ENCODE measurements at regions not wholly inside any gene's neighbourhood (a gene's known extent, or its start where the extent isn't known, plus 50 kb on each side); places are given as distances from the start of the nearest gene placed in this dataset.
A peak's percentile ranks its signal among the peaks of the same experiment; 100 is the strongest.

DNA sequence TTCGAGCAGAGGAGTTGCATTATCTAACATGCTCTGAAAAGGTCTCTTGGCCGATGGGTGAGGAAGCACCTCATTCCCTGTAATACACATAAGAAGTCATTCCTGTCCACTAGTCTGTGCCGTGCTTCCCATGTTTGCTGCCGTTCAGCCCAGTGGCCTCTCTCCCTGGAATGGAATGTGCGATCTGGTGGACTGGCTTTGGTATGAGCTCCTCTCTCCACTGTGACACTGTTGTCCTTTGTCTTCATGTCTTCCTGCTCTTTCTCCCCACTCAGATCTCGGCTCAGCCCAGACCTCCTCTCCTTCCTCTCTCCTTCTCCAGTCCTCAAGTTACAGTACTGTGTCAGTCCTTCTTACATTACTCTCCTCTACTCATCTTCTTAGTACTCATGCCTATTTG lies 192.8 kb upstream of the KLF6 start:
- TF ChIP-seq, protein P1, sequence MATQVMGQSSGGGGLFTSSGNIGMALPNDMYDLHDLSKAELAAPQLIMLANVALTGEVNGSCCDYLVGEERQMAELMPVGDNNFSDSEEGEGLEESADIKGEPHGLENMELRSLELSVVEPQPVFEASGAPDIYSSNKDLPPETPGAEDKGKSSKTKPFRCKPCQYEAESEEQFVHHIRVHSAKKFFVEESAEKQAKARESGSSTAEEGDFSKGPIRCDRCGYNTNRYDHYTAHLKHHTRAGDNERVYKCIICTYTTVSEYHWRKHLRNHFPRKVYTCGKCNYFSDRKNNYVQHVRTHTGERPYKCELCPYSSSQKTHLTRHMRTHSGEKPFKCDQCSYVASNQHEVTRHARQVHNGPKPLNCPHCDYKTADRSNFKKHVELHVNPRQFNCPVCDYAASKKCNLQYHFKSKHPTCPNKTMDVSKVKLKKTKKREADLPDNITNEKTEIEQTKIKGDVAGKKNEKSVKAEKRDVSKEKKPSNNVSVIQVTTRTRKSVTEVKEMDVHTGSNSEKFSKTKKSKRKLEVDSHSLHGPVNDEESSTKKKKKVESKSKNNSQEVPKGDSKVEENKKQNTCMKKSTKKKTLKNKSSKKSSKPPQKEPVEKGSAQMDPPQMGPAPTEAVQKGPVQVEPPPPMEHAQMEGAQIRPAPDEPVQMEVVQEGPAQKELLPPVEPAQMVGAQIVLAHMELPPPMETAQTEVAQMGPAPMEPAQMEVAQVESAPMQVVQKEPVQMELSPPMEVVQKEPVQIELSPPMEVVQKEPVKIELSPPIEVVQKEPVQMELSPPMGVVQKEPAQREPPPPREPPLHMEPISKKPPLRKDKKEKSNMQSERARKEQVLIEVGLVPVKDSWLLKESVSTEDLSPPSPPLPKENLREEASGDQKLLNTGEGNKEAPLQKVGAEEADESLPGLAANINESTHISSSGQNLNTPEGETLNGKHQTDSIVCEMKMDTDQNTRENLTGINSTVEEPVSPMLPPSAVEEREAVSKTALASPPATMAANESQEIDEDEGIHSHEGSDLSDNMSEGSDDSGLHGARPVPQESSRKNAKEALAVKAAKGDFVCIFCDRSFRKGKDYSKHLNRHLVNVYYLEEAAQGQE (IDR thresholded peaks at IDR 0.05; ENCODE audit: insufficient read depth in 1 of 2, low read depth in 2 of 2, low read length in 1 of 2), result no peak
- no peak for TF ChIP-seq CTCF (IDR thresholded peaks at IDR 0.05)
- no peak for TF ChIP-seq SIN3A (IDR thresholded peaks at IDR 0.05; ENCODE audit: borderline replicate concordance, insufficient read depth, low read depth, low read length)
- no peak for TF ChIP-seq POLR2AphosphoS5 (IDR thresholded peaks at IDR 0.05; ENCODE audit: low read depth, low read length)
- no peak for TF ChIP-seq TCF7L2 (IDR thresholded peaks at IDR 0.05; ENCODE audit: low read depth, low read length)
- H3K9me3 ChIP-seq (ENCODE audit: control insufficient read depth, insufficient read depth, low read depth, low read length), result peaks cover 3% of the 10 kb centered on the region; the same call in 1 of the 2 replicates
- no peaks in the 10 kb centered on the region for H3K4me1 ChIP-seq (ENCODE audit: control insufficient read depth, insufficient read depth, low read length)
- no TSS peak for BruUV-seq (replicated peaks)
- ChIA-PET CTCF (no interaction called here), POLR2A (no interaction called here)
- no peaks in the 10 kb centered on the region for H3K36me3 ChIP-seq (ENCODE audit: control insufficient read depth, insufficient read depth, low read length)
- ATAC-seq (no peak), DNase-seq (ENCODE audit: low read depth, low spot score) (no peak)
- in situ Hi-C loops (cut with HindIII; ENCODE audit: low pct_unique_long_range_greater_than_20kb, low sequenced_read_pairs), result no loop called here
- no peaks in the 10 kb centered on the region for H3K27me3 ChIP-seq (ENCODE audit: control insufficient read depth, insufficient read depth, low read length)
- H3K4me3 ChIP-seq (ENCODE audit: low read depth in 2 of 2, low read length in 2 of 2), result no peak overlapping the region
- intact Hi-C loops (cut with micrococcal nuclease; ENCODE audit: unreplicated experiment), result no loop called here
- peak overlapping the region; percentile 54; the same call in 1 of the 2 replicates for H3K27ac ChIP-seq (ENCODE audit: low read length)

DNA sequence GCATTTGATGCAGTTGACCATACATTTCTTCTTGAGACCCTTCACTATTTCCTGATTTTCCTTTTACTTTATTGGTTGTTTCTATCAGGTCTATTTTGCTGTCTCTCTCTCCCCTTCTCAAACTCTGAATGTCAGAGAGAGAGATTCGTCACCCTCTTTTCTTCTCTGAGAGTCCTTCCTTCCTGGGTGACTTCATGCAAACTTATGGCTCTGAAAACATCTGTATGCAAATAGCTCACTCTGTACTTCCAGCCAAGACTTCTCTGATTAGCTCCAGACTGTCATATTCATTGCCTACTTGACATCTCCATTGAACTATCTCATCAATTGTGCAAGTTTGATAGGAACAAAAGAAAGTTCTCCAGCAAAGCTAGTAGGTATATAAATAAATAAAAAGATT lies 191.7 kb upstream of the KLF6 start:
- intact Hi-C loops (cut with micrococcal nuclease; ENCODE audit: unreplicated experiment) (no loop called here), in situ Hi-C loops (cut with HindIII; ENCODE audit: low pct_unique_long_range_greater_than_20kb, low sequenced_read_pairs) (no loop called here)

More for the DNA sequence above, 191.7 kb upstream of the KLF6 start:
- peak overlapping the region; percentile 23; the same call in 1 of the 2 replicates for H3K27ac ChIP-seq (ENCODE audit: low read length)
- no TSS peak for BruUV-seq (replicated peaks)
- DNase-seq (ENCODE audit: low read depth, low spot score), result no peak
- no peaks in the 10 kb centered on the region for H3K27me3 ChIP-seq (ENCODE audit: control insufficient read depth, insufficient read depth, low read length)
- TF ChIP-seq SIN3A (IDR thresholded peaks at IDR 0.05; ENCODE audit: borderline replicate concordance, insufficient read depth, low read depth, low read length), result no peak
- no peak for TF ChIP-seq CTCF (IDR thresholded peaks at IDR 0.05)
- no peak for TF ChIP-seq POLR2AphosphoS5 (IDR thresholded peaks at IDR 0.05; ENCODE audit: low read depth, low read length)
- TF ChIP-seq TCF7L2 (IDR thresholded peaks at IDR 0.05; ENCODE audit: low read depth, low read length), result no peak
- TF ChIP-seq, protein P1 (IDR thresholded peaks at IDR 0.05; ENCODE audit: insufficient read depth in 1 of 2, low read depth in 2 of 2, low read length in 1 of 2), result no peak
- CTCF ChIA-PET, result no interaction called here
- POLR2A ChIA-PET, result interaction anchor here (0.6 kb wide), 1 partner anchor 729 kb away, joined by 3 read pairs; no protein-coding TSS in a partner anchor
- H3K4me3 ChIP-seq (ENCODE audit: low read depth in 2 of 2, low read length in 2 of 2), result no peak overlapping the region
- peaks cover 3% of the 10 kb centered on the region; the same call in 1 of the 2 replicates for H3K9me3 ChIP-seq (ENCODE audit: control insufficient read depth, insufficient read depth, low read depth, low read length)
- H3K4me1 ChIP-seq (ENCODE audit: control insufficient read depth, insufficient read depth, low read length), result no peaks in the 10 kb centered on the region
- ATAC-seq, result no peak
- no peaks in the 10 kb centered on the region for H3K36me3 ChIP-seq (ENCODE audit: control insufficient read depth, insufficient read depth, low read length)

Measured in Panc1 (cell line).